Stimulated activated CD4-positive, alpha-beta T cell treated with anti-CD3 and anti-CD28 coated beads, TNF-alpha, amount 100 ng/mL, for 1 hour (primary cell): ENCODE measurements at regions not wholly inside any gene's neighbourhood (a gene's known extent, or its start where the extent isn't known, plus 50 kb on each side); places are given as distances from the start of the nearest gene placed in this dataset.

Experiments used
- DNase-seq, 3 donors: peaks; one replicate each; pipeline ENCODE4 v3.0.0-alpha.2; 2020; ENCODE audit warnings: low read depth in 3 of 3, low spot score in 1 of 3

- no peak for DNase-seq
Observed at GRCh38 chr9:104429031-104429546, 75.0 kb upstream of the OR13F1 start.

- DNase-seq = no peak
Observed at GRCh38 chr9:104435059-104435458, 69.0 kb upstream of the OR13F1 start.

GRCh38 chr9:104448036-104448435 is 56.0 kb upstream of the OR13F1 start:
- no peak for DNase-seq
